HEK293 (cell line): ENCODE measurements at regions not wholly inside any gene's neighbourhood (a gene's known extent, or its start where the extent isn't known, plus 50 kb on each side); places are given as distances from the start of the nearest gene placed in this dataset.

Source experiments
- CTCF ChIA-PET: fragments of 350-600 bp; formaldehyde crosslinking; extraction: SDS; loops from one replicate; lab custom pipeline; 2021; ENCODE audit warnings: antibody characterized with exemption; lab: Yijun Ruan, JAX
- POLR2A ChIA-PET: fragments of 300-600 bp; formaldehyde crosslinking; extraction: SDS; loops from one replicate; lab custom pipeline; 2020; ENCODE audit warnings: antibody characterized with exemption, inconsistent platforms; lab: Yijun Ruan, JAX
- H3K27ac ChIP-seq: fragments of 200-500 bp; sonication (Bioruptor generic); 2 replicates; pipeline ENCODE4 v1.5.1; 2014; ENCODE audit warnings: low read depth, low read length, control low read depth, inconsistent platforms; ENCODE audit errors: extremely low read depth
- H3K36me3 ChIP-seq, 2 experiments: fragments of 200-500 bp in 1 of 2; sonication (Bioruptor generic) in 1 of 2; 1 replicate in 1 of 2; 2 replicates in 1 of 2; pipeline ENCODE4 v1.5.1; 2014 to 2017; ENCODE audit warnings: inconsistent platforms in 2 of 2, low read length in 2 of 2; ENCODE audit not compliant: control insufficient read depth in 2 of 2, insufficient read depth in 1 of 2
- H3K4me1 ChIP-seq: fragments of 200-500 bp; sonication (Bioruptor generic); 2 replicates; pipeline ENCODE4 v1.5.1; 2014; ENCODE audit warnings: mild to moderate bottlenecking, low read length, inconsistent platforms; ENCODE audit not compliant: control insufficient read depth, insufficient read depth
- H3K4me3 ChIP-seq: 2 replicates; pipeline ENCODE4 v1.5.1; 2011; ENCODE audit warnings: low read depth, mild to moderate bottlenecking, control low read depth, low read length, moderate library complexity
- H3K9me3 ChIP-seq: fragments of 200-500 bp; sonication (Bioruptor generic); 2 replicates; pipeline ENCODE4 v1.5.1; 2014; ENCODE audit warnings: low read depth, low read length, inconsistent platforms; ENCODE audit not compliant: control insufficient read depth, insufficient read depth
- FEZF1 ChIP-seq: fragments of 450-650 bp; formaldehyde crosslinking; IDR thresholded peaks from 2 replicates; pipeline ENCODE4 v1.5.1; 2016; ENCODE audit warnings: missing biosample characterization, missing genetic modification characterization
- GLI4 ChIP-seq: fragments of 450-650 bp; formaldehyde crosslinking; IDR thresholded peaks from 2 replicates; pipeline ENCODE4 v1.5.1; 2016; ENCODE audit warnings: missing biosample characterization, missing genetic modification characterization
- GLIS2 ChIP-seq: fragments of 450-650 bp; formaldehyde crosslinking; IDR thresholded peaks from 2 replicates; pipeline ENCODE4 v1.5.1; 2016; ENCODE audit warnings: missing biosample characterization, missing genetic modification characterization
- IKZF3 ChIP-seq: fragments of 450-650 bp; IDR thresholded peaks from 2 replicates; pipeline ENCODE4 v1.5.0; 2018; ENCODE audit warnings: missing biosample characterization, mild to moderate bottlenecking, missing genetic modification characterization, moderate library complexity
- KLF9 ChIP-seq: fragments of 450-650 bp; formaldehyde crosslinking; IDR thresholded peaks from 2 replicates; pipeline ENCODE4 v1.5.1; 2016; ENCODE audit warnings: missing biosample characterization, missing genetic modification characterization, low read depth
- MEIS1 ChIP-seq: sonication (generic); formaldehyde crosslinking; IDR thresholded peaks from 2 replicates; pipeline ENCODE4 v1.8.1; 2022; ENCODE audit warnings: missing genetic modification reagents, mild to moderate bottlenecking, borderline replicate concordance
- SCRT1 ChIP-seq: fragments of 450-650 bp; formaldehyde crosslinking; IDR thresholded peaks from 2 replicates; pipeline ENCODE4 v1.5.1; 2016; ENCODE audit warnings: missing biosample characterization, missing genetic modification characterization, borderline replicate concordance
- SP2 ChIP-seq: fragments of 450-650 bp; formaldehyde crosslinking; IDR thresholded peaks from 2 replicates; pipeline ENCODE4 v1.5.1; 2016; ENCODE audit warnings: missing biosample characterization, missing genetic modification characterization
- ZBTB44 ChIP-seq: fragments of 450-650 bp; IDR thresholded peaks from 2 replicates; pipeline ENCODE4 v1.5.1; 2018; ENCODE audit warnings: missing biosample characterization, mild to moderate bottlenecking, missing genetic modification characterization
- ZNF148 ChIP-seq: fragments of 450-650 bp; formaldehyde crosslinking; IDR thresholded peaks from 2 replicates; pipeline ENCODE4 v1.5.0; 2017; ENCODE audit warnings: missing biosample characterization, missing genetic modification characterization, borderline replicate concordance
- ZNF155 ChIP-seq: fragments of 450-650 bp; formaldehyde crosslinking; IDR thresholded peaks from 2 replicates; pipeline ENCODE4 v1.5.1; 2016; ENCODE audit warnings: missing biosample characterization, missing genetic modification characterization
- ZNF248 ChIP-seq: fragments of 450-650 bp; formaldehyde crosslinking; IDR thresholded peaks from 2 replicates; pipeline ENCODE4 v1.5.1; 2017; ENCODE audit warnings: missing biosample characterization, missing genetic modification characterization
- ZNF26 ChIP-seq: fragments of 450-650 bp; formaldehyde crosslinking; IDR thresholded peaks from 2 replicates; pipeline ENCODE4 v1.5.1; 2016; ENCODE audit warnings: missing biosample characterization, missing genetic modification characterization
- ZNF521 ChIP-seq: fragments of 450-650 bp; formaldehyde crosslinking; IDR thresholded peaks from 2 replicates; pipeline ENCODE4 v1.5.1; 2017; ENCODE audit warnings: missing biosample characterization, mild to moderate bottlenecking, missing genetic modification characterization
- ZNF600 ChIP-seq: fragments of 450-650 bp; formaldehyde crosslinking; IDR thresholded peaks from 2 replicates; pipeline ENCODE4 v1.5.1; 2016; ENCODE audit warnings: missing biosample characterization, missing genetic modification characterization
- ZNF610 ChIP-seq: fragments of 450-650 bp; formaldehyde crosslinking; IDR thresholded peaks from 2 replicates; pipeline ENCODE4 v1.5.1; 2016; ENCODE audit warnings: missing biosample characterization, missing genetic modification characterization, borderline replicate concordance
- ZNF664 ChIP-seq: fragments of 450-650 bp; formaldehyde crosslinking; IDR thresholded peaks from 2 replicates; pipeline ENCODE4 v1.5.1; 2016; ENCODE audit warnings: missing biosample characterization, missing genetic modification characterization
- ZNF777 ChIP-seq: fragments of 450-650 bp; formaldehyde crosslinking; IDR thresholded peaks from 2 replicates; pipeline ENCODE4 v1.5.1; 2017; ENCODE audit warnings: missing biosample characterization, missing genetic modification characterization, borderline replicate concordance
- ZNF791 ChIP-seq: fragments of 450-650 bp; formaldehyde crosslinking; IDR thresholded peaks from 2 replicates; pipeline ENCODE4 v1.5.1; 2016; ENCODE audit warnings: missing biosample characterization, missing genetic modification characterization

- POLR2A ChIA-PET = no interaction called here
- TF ChIP-seq ZNF26 (no peak), MEIS1 (no peak), GLI4 (tag by site-specific recombination) (no peak), FEZF1 (no peak), ZNF777 (tag by site-specific recombination) (no peak), GLIS2 (tag by site-specific recombination) (no peak), ZNF248 (tag by site-specific recombination) (no peak), ZNF791 (tag by site-specific recombination) (no peak), SCRT1 (tag by site-specific recombination) (no peak)
- TF ChIP-seq, all 188 proteins: peak for 0
- no peak overlapping the region for H3K27ac ChIP-seq
- H3K9me3 ChIP-seq = no peaks in the 10 kb centered on the region
- no peak overlapping the region for H3K4me3 ChIP-seq
- H3K36me3 ChIP-seq = no peaks in the 10 kb centered on the region
- CTCF ChIA-PET = interaction anchor here (0.9 kb wide), 1 partner anchor 815 kb away, joined by 3 read pairs; no protein-coding TSS in a partner anchor
- no peaks in the 10 kb centered on the region for H3K4me1 ChIP-seq
Observed at GRCh38 chr22:27493796-27494195, 307.8 kb downstream of the MN1 start.

GRCh38 chr22:27494785-27495184 is 306.8 kb downstream of the MN1 start:
- POLR2A ChIA-PET = no interaction called here
- Histone ChIP-seq H3K4me3 (no peak overlapping the region), H3K4me1 (no peaks in the 10 kb centered on the region), H3K36me3 (no peaks in the 10 kb centered on the region), H3K9me3 (no peaks in the 10 kb centered on the region), H3K27ac (no peak overlapping the region)
- CTCF ChIA-PET = no interaction called here
- TF ChIP-seq KLF9 (no peak), IKZF3 (tag by site-specific recombination) (no peak), ZBTB44 (no peak), ZNF148 (tag by site-specific recombination) (no peak), ZNF155 (tag by site-specific recombination) (no peak), ZNF521 (tag by site-specific recombination) (no peak), SP2 (tag by site-specific recombination) (no peak)
- TF ChIP-seq, all 188 proteins: peak for 0

GRCh38 chr22:27495325-27495724 is 306.2 kb downstream of the MN1 start:
- POLR2A ChIA-PET = no interaction called here
- Histone ChIP-seq H3K4me3 (no peak overlapping the region), H3K36me3 (no peaks in the 10 kb centered on the region), H3K4me1 (no peaks in the 10 kb centered on the region)
- TF ChIP-seq ZNF610 (no peak), ZNF664 (tag by site-specific recombination) (no peak), ZNF600 (tag by site-specific recombination) (no peak)
- TF ChIP-seq, all 188 proteins: peak for 0
- Histone ChIP-seq H3K27ac (no peak overlapping the region), H3K9me3 (no peaks in the 10 kb centered on the region)
- CTCF ChIA-PET = no interaction called here
